ENCODE measurements at regions not wholly inside any gene's neighbourhood (a gene's known extent, or its start where the extent isn't known, plus 50 kb on each side); places are given as distances from the start of the nearest gene placed in this dataset.
A peak's percentile ranks its signal among the peaks of the same experiment; 100 is the strongest.
"Not testable (repeated sequence)": the region's sequence is repeated elsewhere in the genome, so short reads cannot be mapped to it uniquely, and the experiment has no call there.

GRCh38 chr10:81600185-81600584 lies 274.8 kb upstream of the NRG3 start:
- Histone ChIP-seq H3K9me3 (no peaks in the 10 kb centered on the region), H3K36me3 (no peaks in the 10 kb centered on the region), H3K4me3 (no peak overlapping the region), H3K27me3 (no peaks in the 10 kb centered on the region), H3K4me1 (ENCODE audit: insufficient read depth) (no peaks in the 10 kb centered on the region), H3K27ac (no peak overlapping the region)
- TF ChIP-seq EP300 (IDR thresholded peaks at IDR 0.05) (no peak), CTCF (IDR thresholded peaks at IDR 0.05) (no peak), POLR2A (IDR thresholded peaks at IDR 0.05) (no peak)
- intact Hi-C loops (cut with DNase I): no loop called here
- no peak for DNase-seq
- WGBS, 3 donors: 82 to 89% (median 84%) methylated on average over 2 of the region's 2 CpGs

- TF ChIP-seq EP300 (IDR thresholded peaks at IDR 0.05) (no peak), CTCF (IDR thresholded peaks at IDR 0.05) (no peak), POLR2A (IDR thresholded peaks at IDR 0.05) (no peak)
- intact Hi-C loops (cut with DNase I): no loop called here
Measured at GRCh38 chr10:81603106-81603620, 271.8 kb upstream of the NRG3 start.

GRCh38 chr10:81644485-81644884 lies 230.5 kb upstream of the NRG3 start:
- H3K27ac ChIP-seq; H3K9me3 ChIP-seq; H3K4me3 ChIP-seq; H3K4me1 ChIP-seq (ENCODE audit: insufficient read depth); H3K27me3 ChIP-seq; H3K36me3 ChIP-seq; intact Hi-C loops (cut with DNase I): not testable (repeated sequence)
- WGBS, 3 donors: 75 to 90% (median 81%) methylated on average over 7 of the region's 7 CpGs
- DNase-seq: peak in 1 of 5 donors; percentile 8

More at GRCh38 chr10:81603106-81603620, 271.8 kb upstream of the NRG3 start:
- Histone ChIP-seq H3K4me3 (no peak overlapping the region), H3K4me1 (ENCODE audit: insufficient read depth) (no peaks in the 10 kb centered on the region), H3K36me3 (no peaks in the 10 kb centered on the region), H3K27ac (no peak overlapping the region), H3K27me3 (no peaks in the 10 kb centered on the region), H3K9me3 (no peaks in the 10 kb centered on the region)
- 66 to 85% (median 69%) methylated on average over 4 of the region's 4 CpGs for WGBS, 3 donors
- DNase-seq: no peak

- no peak overlapping the region for H3K4me3 ChIP-seq
- H3K27me3 ChIP-seq: no peaks in the 10 kb centered on the region
- TF ChIP-seq CTCF (IDR thresholded peaks at IDR 0.05): no peak
- no peak for TF ChIP-seq EP300 (IDR thresholded peaks at IDR 0.05)
- no peak for TF ChIP-seq POLR2A (IDR thresholded peaks at IDR 0.05)
- no peak overlapping the region for H3K27ac ChIP-seq
- WGBS, 3 donors: 64 to 84% (median 65%) methylated on average over 4 of the region's 4 CpGs
- H3K4me1 ChIP-seq (ENCODE audit: insufficient read depth): no peaks in the 10 kb centered on the region
- H3K9me3 ChIP-seq: no peaks in the 10 kb centered on the region
- no peak for DNase-seq
- intact Hi-C loops (cut with DNase I): no loop called here
- H3K36me3 ChIP-seq: no peaks in the 10 kb centered on the region
Measured at GRCh38 chr10:81655986-81656385, 219.0 kb upstream of the NRG3 start.

GRCh38 chr10:81662837-81663236 lies 212.2 kb upstream of the NRG3 start:
- Histone ChIP-seq H3K27ac (no peak overlapping the region), H3K36me3 (no peaks in the 10 kb centered on the region), H3K4me1 (ENCODE audit: insufficient read depth) (no peaks in the 10 kb centered on the region), H3K4me3 (no peak overlapping the region), H3K9me3 (no peaks in the 10 kb centered on the region), H3K27me3 (no peaks in the 10 kb centered on the region)
- WGBS, 3 donors: 76 to 91% (median 78%) methylated on average over 2 of the region's 2 CpGs
- TF ChIP-seq CTCF (IDR thresholded peaks at IDR 0.05): no peak
- TF ChIP-seq POLR2A (IDR thresholded peaks at IDR 0.05): no peak
- TF ChIP-seq EP300 (IDR thresholded peaks at IDR 0.05): no peak
- intact Hi-C loops (cut with DNase I): no loop called here
- DNase-seq: no peak

GRCh38 chr10:81664800-81665199 lies 210.2 kb upstream of the NRG3 start:
- intact Hi-C loops (cut with DNase I); H3K27ac ChIP-seq; H3K36me3 ChIP-seq; H3K4me3 ChIP-seq; H3K9me3 ChIP-seq; H3K4me1 ChIP-seq (ENCODE audit: insufficient read depth); H3K27me3 ChIP-seq; DNase-seq: not testable (repeated sequence)
- WGBS, 3 donors: 59 to 63% (median 63%) methylated on average over 1 of the region's 1 CpG
